Progenitor cell of endocrine pancreas (in vitro differentiated cells): ENCODE measurements at regions not wholly inside any gene's neighbourhood (a gene's known extent, or its start where the extent isn't known, plus 50 kb on each side); places are given as distances from the start of the nearest gene placed in this dataset.

ENCODE experiments used
- DNase-seq: peaks from one replicate; pipeline ENCODE4 v3.0.0; 2021; ENCODE audit warnings: low spot score; ENCODE audit not compliant: unreplicated experiment
- H3K27ac Mint-ChIP-seq: 2 replicates; pipeline ENCODE4 v1.8.0; 2021; ENCODE audit warnings: mild to moderate bottlenecking, moderate library complexity, mixed read lengths
- H3K27me3 Mint-ChIP-seq: 2 replicates; pipeline ENCODE4 v1.8.0; 2021; ENCODE audit warnings: mixed read lengths
- H3K36me3 Mint-ChIP-seq: 2 replicates; pipeline ENCODE4 v1.8.0; 2022; ENCODE audit warnings: mixed read lengths; ENCODE audit not compliant: insufficient read depth
- H3K4me1 Mint-ChIP-seq: 2 replicates; pipeline ENCODE4 v1.8.0; 2021; ENCODE audit warnings: low read depth, mixed read lengths
- H3K4me3 Mint-ChIP-seq: 2 replicates; pipeline ENCODE4 v1.8.0; 2021; ENCODE audit warnings: low read depth, mild to moderate bottlenecking, moderate library complexity, mixed read lengths
- H3K9me3 Mint-ChIP-seq: 2 replicates; pipeline ENCODE4 v1.8.0; 2021; ENCODE audit warnings: low read depth, mixed read lengths
- TF ChIP-seq, protein P1 (sequence below): fragments of 200-600 bp; sonication (generic); IDR thresholded peaks from one replicate; pipeline ENCODE4 v1.5.0; 2021; ENCODE audit warnings: antibody characterized with exemption, mild to moderate bottlenecking; ENCODE audit not compliant: unreplicated experiment

DNA sequence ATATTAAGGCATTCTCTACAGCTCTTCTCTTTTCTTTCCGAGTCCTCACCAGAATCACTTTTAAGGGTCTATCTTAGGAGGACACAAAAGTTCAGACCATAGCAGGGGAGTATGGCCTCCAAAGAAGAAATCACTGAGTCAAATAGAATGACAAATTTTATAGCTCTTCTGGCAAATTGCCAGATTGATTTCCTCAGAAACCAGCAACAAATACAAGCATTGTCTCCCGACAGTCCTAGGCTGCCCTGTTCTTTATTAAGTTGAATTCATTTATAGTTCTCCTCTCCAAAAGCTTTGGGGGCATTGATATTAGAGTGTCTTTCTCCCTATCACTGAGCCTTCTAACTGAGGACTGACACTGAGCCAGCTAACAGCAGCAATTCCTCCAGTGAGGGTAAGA lies 156.4 kb upstream of the FRMD6 start:
- Mint-ChIP-seq H3K27ac (no peak overlapping the region), H3K36me3 (no peaks in the 10 kb centered on the region), H3K27me3 (no peaks in the 10 kb centered on the region), H3K9me3 (peaks cover 12% of the 10 kb centered on the region), H3K4me3 (no peak overlapping the region), H3K4me1 (no peaks in the 10 kb centered on the region)
- TF ChIP-seq, protein P1, sequence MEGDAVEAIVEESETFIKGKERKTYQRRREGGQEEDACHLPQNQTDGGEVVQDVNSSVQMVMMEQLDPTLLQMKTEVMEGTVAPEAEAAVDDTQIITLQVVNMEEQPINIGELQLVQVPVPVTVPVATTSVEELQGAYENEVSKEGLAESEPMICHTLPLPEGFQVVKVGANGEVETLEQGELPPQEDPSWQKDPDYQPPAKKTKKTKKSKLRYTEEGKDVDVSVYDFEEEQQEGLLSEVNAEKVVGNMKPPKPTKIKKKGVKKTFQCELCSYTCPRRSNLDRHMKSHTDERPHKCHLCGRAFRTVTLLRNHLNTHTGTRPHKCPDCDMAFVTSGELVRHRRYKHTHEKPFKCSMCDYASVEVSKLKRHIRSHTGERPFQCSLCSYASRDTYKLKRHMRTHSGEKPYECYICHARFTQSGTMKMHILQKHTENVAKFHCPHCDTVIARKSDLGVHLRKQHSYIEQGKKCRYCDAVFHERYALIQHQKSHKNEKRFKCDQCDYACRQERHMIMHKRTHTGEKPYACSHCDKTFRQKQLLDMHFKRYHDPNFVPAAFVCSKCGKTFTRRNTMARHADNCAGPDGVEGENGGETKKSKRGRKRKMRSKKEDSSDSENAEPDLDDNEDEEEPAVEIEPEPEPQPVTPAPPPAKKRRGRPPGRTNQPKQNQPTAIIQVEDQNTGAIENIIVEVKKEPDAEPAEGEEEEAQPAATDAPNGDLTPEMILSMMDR, result no peak
- DNase-seq, result no peak

DNA sequence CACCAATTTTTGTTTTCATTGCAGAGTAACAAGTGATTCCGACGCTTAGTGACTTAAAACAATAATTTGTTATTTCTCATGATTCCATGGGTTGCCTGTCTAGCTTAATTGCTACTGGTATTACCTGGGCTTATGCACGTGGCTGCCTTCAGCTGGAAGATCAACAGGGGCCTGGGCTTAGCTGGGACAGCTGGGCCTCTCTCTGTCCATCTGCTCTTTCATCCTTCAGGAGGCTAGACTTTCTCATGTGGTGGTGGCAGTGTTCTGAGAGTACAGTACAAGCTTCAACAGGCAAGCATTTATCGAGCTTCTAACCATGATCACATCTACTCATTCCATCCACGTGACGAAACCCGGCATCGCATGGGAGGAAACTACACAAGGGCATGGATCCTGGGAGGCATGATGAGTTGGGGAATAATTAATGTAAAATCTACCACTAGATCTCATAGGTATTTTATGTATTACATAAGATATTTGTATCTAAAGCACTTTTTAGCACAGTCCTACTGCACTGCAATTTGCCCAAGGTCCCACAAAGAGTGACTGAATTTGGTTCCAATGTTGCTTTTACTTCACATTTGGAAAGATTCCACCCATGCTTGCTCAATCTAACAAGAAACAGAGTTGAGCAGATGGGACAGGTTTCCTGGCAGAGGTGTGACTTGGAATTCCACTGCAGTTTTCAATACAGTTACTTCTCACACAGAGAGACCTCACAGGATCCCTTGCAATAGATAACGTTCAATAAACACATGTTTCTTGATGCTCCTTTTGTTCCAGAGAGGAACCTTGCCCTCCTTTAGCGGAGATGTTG lies 153.1 kb upstream of the FRMD6 start:
- Mint-ChIP-seq H3K9me3 (peaks cover 27% of the 10 kb centered on the region), H3K4me3 (no peak overlapping the region), H3K36me3 (peaks cover 2% of the 10 kb centered on the region), H3K27ac (no peak overlapping the region), H3K4me1 (no peaks in the 10 kb centered on the region), H3K27me3 (no peaks in the 10 kb centered on the region)
- TF ChIP-seq, protein P1, result no peak
- DNase-seq, result no peak

DNA sequence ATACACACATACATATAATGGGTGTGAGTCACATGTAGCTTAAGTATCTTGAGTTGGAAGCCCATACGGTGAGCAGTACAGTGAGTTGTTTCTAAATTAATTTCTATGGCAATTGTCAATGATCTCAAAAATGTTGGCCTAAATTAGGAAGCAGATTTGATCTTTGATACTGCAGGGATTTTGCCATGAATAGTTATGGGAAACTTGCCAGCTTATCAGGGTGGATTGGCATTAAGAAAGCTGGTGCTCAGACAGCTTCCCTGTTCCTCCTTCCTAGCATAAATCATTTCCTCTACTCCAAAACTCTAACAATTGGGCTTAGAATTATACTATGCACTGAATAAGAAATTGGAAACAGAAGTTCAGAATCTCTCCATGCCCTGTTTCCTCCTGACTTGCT lies 150.9 kb upstream of the FRMD6 start:
- H3K9me3 Mint-ChIP-seq, result peaks cover 25% of the 10 kb centered on the region
- no peak overlapping the region for H3K27ac Mint-ChIP-seq
- H3K4me1 Mint-ChIP-seq, result no peaks in the 10 kb centered on the region
- no peak overlapping the region for H3K4me3 Mint-ChIP-seq
- H3K27me3 Mint-ChIP-seq, result no peaks in the 10 kb centered on the region
- TF ChIP-seq, protein P1, result no peak
- peaks cover 2% of the 10 kb centered on the region for H3K36me3 Mint-ChIP-seq
- no peak for DNase-seq

DNA sequence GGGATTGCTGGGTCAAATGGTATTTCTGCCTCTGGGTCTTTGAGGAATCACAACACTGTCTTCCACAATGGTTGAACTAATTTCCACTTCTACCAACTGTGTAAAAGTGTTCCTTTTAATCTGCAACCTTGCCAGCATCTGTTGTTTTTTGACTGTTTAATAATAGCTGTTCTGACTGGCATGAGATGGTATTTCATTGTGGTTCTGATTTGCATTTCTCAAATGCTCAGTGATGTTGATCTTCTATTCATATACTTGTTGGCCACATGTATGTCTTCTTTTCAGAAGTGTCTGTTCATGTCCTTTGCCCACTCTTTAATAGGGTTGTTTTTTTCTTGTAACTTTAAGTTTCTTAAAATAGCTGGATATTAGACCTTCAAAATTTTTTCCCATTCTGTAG lies 150.0 kb upstream of the FRMD6 start:
- Mint-ChIP-seq H3K4me3 (no peak overlapping the region), H3K9me3 (peaks cover 23% of the 10 kb centered on the region), H3K36me3 (peaks cover 2% of the 10 kb centered on the region), H3K27me3 (no peaks in the 10 kb centered on the region), H3K4me1 (no peaks in the 10 kb centered on the region), H3K27ac (no peak overlapping the region)
- DNase-seq, result no peak
- TF ChIP-seq, protein P1, result no peak

DNA sequence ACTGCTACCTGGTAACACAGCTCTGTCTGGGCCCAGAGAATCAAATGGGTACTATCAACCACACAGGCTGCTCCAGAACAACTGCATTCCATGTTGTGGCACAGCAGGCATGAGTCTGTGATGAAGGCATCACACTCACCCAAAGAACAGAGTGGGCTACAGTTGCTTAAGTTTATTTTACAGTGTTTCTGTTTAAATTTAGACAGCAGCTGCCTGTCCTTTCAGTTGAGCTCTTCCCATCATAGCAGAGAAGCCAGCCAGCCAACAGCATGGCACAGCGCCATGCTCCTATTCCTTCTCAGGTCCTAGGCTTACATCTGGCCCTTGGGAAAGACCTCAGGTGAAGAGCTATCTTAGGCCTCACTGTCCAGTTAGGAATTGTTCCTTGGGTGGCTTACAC lies 147.0 kb upstream of the FRMD6 start:
- TF ChIP-seq, protein P1, result no peak
- no peaks in the 10 kb centered on the region for H3K4me1 Mint-ChIP-seq
- H3K9me3 Mint-ChIP-seq, result peaks cover 21% of the 10 kb centered on the region
- H3K27ac Mint-ChIP-seq, result no peak overlapping the region
- peaks cover 2% of the 10 kb centered on the region for H3K36me3 Mint-ChIP-seq
- H3K4me3 Mint-ChIP-seq, result no peak overlapping the region
- H3K27me3 Mint-ChIP-seq, result no peaks in the 10 kb centered on the region
- no peak for DNase-seq
